ENCODE measurements at regions not wholly inside any gene's neighbourhood (a gene's known extent, or its start where the extent isn't known, plus 50 kb on each side); places are given as distances from the start of the nearest gene placed in this dataset.
"Not testable (repeated sequence)": the region's sequence is repeated elsewhere in the genome, so short reads cannot be mapped to it uniquely, and the experiment has no call there.

DNA sequence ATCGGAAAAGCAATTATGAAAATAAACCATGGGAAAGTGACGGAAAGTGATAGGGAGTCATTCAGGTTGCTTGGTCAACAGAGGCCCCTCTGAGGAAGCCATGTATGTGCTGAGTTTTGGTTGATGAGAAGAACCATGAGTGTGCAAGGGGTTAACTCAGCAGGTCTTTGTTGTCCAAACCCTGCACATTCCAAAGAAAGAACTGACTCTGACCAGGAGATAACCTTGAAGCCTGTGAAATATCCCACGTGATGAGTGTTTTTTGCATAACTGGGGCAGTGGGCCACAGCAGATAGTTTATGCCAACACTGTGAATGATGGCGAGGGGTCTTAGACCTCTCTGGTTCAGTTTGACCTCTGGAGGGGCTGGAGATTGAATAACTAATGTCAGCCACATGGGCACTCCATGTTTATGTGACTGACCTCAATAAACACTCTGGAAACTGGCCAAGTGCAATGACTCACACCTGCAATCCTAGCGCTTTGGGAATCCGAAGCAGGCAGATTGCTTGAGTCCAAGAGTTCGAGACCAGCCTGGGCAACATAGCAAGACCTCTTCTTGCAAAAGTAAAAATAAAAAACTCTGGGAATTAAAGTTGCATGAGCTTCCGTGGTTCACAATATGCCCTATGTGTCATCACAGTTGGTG, 154.0 kb upstream of the FOXK1 start:
- DNase-seq: no peak

DNA sequence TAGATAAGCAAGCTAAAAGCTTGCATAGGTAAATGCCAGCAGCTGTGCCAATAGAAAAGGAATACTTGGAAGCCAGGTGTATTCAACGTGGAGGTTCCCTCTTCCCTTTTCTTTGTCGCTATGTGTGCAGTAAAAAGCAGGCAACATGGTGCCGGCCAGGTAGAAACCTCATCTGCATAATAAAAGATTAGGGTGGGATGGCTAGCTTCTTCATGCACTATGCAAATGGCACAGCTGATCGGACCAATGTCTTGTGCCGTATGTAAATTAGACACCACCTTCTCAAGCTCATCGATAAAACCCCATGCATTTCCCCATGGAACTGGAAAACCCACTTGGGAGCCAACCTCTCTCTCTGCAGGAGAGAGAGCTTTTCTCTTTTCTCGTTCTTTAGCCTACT, 150.9 kb upstream of the FOXK1 start:
- no peak for DNase-seq

DNA sequence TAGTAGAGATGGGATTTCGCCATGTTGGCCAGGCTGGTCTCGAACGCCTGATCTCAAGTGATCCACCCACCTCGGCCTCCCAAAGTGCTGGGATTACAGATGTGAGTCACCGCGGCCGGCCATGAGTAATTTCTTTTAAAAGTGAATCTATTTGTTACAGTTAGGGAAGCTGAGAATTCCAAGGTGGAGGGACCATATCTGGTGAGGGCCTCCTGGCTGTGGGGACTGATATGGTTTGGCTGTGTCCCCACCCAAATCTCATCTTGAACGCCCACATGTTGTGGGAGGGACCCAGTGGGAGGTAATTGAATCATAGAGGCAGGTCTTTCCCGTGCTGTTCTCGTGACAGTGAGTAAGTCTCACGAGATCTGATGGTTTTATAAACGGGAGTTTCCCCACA, 148.8 kb upstream of the FOXK1 start:
- DNase-seq: not testable (repeated sequence)

DNA sequence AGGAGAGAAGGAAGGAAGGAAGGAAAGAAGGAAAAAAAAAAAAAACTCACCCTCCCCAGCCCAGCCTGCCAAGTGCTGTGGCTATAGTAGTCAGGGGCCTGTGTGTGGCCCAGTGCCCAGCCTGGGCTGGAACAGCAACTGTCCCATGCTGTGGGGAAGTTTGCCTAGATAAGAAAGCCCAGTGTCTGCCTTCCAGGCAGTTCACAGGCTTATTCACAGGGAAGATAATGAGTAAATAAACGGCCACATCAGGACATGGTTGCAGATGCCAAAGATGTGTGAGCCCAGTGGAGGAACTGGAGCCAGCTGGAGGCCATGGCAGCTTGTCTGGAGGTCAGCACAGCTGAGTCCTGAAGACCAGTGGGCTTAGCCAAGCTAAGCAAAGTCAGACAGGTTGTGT, 132.4 kb upstream of the FOXK1 start:
- DNase-seq: no peak

GRCh38 chr7:4550117-4550516, 132.0 kb upstream of the FOXK1 start:
- no peak for DNase-seq

GRCh38 chr7:4552985-4553384, 129.1 kb upstream of the FOXK1 start:
- no peak for DNase-seq

DNA sequence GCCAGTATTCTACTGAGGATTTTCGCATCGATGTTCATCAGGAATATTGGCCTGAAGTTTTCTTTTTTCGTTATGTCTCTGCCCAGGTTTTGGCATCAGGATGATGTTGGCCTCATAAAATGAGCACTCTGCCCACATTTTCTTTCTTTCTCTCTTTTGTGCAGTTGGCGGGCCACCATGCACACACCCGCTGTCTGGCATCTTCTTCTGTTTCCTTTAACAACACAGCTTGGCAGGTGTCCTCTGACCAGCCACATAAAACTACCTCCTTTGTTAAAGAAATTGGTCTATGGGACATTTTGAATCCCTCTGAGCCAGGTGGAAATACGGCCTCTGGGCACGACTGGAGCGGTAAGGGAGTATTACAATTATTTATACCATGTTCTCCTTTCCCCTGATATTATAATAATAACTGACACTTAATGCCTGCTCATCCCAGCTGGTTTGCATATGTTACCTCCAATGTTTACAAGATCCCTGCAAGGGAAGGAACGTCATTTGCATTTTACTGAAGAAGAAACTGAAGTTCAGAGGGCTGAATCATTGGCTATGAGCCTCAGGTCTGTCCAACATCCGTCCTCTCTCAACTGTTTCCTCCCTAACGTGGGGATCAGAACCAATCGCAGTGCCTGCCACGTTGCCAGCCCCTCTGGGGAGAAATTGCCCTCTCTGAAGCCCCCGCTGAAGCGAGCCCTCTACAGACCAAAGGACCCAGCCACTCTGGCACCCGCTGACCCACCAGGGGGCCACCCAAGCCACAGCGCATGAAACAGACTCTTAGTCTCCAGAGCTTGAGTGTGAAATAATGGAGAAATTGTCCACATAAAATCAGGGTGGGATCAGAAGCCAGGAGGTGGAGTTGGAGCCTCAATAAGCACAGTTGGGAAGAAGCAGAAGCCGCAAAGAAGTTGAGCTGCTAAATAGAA, 125.0 kb upstream of the FOXK1 start:
- DNase-seq: no peak

GRCh38 chr7:4561795-4562194, 120.3 kb upstream of the FOXK1 start:
- no peak for DNase-seq

GRCh38 chr7:4566714-4567113, 115.4 kb upstream of the FOXK1 start:
- no peak for DNase-seq

GRCh38 chr7:4574851-4575250, 107.2 kb upstream of the FOXK1 start:
- DNase-seq: no peak

DNA sequence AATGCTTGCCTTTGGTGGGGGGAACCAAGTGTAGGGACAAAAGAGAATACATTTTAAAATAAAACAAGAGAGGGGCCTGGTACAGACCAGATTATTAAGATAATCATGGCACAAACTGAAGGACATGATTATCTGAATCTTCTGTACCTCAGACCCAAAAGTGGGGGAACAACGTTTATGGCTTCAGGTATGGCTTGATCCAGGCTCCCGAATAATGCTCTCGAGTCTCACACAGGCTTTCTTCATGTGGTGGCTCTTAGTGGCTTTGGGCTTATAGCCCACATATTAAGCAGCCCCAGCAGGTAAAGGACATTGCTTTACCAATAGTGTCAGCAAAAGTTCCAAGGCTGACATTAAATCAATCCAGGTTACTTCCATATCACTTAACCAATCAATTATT, 106.8 kb upstream of the FOXK1 start:
- peak; percentile 28 for DNase-seq

DNA sequence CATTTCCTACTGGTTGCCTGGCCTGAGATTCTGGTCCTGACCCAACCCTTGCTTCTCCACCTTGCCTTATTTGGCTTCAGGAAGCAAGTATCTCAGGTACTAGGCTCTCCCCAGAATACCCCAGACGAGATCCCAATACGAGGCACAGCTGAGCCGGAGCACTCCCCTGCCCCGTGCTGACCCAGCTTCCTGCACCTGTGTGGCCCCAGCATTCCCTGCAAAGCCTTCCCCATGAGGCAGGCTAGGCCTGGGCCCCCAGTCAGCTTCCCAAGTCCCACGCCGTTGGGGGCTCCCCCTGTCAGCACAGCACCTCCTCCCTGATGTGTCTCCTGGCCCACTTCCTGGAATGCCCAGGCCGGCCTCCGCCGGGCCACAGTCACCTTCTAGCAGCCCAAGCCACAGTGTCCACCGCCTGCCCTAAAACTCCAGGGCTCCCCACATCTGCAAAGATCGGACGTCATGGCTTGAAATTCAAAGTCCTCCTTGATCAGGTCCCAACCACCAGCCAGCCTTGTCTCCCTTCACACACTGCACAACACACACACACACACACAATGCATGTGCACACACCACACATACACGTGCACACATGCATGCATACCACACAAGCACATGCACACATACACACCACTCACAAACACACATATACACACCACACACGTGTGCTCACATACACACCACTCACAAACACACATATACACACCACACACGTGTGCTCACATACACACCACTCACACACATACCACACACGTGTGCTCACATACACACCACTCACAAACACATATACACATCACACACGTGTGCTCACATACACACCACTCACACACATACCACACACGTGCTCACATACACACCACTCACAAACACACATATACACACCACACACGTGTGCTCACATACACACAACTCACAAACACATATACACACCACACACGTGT, 78.9 kb upstream of the FOXK1 start:
- DNase-seq: no peak

GRCh38 chr7:4603843-4604231, 78.3 kb upstream of the FOXK1 start:
- no peak for DNase-seq

DNA sequence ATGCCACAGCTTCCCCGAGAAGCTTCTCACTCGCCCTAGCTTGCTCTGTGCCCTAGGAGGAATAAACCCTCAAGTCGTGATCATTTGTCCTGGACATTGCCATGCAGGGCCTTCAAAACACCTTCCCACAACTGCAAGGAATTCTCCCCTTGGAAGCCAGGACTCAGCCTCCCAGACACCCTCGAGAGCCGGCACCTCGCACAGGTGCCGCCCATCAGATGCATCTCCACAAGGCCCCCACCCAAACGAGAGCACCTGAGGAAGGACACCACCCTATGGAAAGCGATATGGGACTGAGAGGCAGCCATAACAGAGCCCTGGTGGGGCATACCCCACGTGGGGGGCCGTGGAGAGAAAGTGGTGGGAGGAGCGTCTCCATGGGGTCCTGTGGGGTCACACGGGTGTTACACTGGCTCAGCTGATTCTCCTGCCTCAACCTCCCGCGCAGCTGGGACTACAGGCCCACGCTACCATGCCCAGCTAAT, 77.6 kb upstream of the FOXK1 start:
- DNase-seq: no peak

- DNase-seq: no peak
Measured at GRCh38 chr7:4606797-4607196, 75.3 kb upstream of the FOXK1 start.

GRCh38 chr7:4607311-4607729, 74.8 kb upstream of the FOXK1 start:
- DNase-seq: peak; percentile 38

DNA sequence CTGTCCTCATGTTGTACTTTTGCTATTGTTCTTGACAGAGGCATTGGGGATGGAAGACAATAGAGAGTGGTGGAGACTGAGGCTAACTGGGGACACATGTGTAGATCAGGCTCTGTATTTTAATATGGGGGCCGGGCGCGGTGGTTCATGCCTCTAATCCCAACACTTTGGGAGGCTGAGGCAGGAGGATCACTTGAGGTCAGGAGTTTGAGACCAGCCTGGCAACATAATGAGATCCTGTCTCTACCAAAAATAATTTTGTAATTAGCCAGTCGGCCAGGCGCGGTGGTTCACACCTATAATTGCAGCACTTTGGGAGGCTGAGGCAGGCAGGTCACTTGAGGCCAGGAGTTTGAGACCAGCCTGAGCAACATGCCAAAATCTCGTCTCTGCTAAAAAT, 72.5 kb upstream of the FOXK1 start:
- DNase-seq: not testable (repeated sequence)

DNA sequence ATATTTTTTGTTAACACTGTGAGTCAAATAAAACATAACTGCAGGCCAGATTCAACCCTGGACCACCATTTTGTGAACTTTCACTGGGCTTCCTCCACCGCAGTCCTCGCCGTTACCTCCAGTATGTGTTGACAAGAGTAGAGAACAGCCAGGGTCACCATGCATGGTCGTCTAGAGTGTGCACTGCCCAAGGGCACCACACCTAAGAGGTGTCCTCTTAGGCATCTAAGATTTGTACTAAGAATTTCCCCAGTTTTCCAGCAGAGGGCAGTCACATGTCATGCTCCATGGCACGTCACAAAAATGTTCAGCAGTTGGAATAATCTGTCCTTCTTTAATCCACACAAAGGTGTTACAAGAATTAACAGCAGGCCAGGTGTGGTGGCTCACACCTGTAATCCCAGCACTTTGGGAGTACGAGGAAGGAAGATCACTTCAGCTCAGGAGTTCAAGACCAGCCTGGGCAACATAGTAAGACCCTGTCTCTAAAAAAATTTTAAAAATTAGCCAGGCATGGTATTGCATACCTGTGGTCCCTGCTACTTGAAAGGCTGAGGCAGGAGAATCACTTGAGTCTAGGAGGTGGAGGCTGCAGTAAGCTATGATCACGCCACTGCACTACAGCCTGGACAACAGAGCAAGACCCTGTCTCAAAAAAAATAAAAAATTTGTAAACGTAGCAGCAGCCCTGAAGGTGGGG, 71.2 kb upstream of the FOXK1 start:
- peak; percentile 87 for DNase-seq

DNA sequence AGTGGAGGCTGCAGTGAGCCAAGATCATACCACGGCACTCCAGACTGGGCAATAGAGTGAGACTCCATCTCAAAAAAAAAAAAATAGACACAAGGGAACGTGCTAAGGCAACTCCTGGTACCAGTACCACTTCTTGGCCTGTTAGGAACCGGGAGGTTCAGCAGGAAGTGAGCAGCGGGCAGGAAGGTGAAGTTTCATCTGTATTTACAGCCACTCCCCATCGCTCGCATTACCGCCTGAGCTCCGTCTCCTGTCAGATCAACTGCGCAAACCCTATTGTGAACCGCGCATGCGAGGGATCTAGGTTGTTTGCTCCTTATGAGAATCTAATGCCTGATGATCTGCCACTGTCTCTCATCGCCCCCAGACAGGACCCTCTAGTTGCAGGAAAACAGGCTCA, 69.9 kb upstream of the FOXK1 start:
- DNase-seq: no peak

DNA sequence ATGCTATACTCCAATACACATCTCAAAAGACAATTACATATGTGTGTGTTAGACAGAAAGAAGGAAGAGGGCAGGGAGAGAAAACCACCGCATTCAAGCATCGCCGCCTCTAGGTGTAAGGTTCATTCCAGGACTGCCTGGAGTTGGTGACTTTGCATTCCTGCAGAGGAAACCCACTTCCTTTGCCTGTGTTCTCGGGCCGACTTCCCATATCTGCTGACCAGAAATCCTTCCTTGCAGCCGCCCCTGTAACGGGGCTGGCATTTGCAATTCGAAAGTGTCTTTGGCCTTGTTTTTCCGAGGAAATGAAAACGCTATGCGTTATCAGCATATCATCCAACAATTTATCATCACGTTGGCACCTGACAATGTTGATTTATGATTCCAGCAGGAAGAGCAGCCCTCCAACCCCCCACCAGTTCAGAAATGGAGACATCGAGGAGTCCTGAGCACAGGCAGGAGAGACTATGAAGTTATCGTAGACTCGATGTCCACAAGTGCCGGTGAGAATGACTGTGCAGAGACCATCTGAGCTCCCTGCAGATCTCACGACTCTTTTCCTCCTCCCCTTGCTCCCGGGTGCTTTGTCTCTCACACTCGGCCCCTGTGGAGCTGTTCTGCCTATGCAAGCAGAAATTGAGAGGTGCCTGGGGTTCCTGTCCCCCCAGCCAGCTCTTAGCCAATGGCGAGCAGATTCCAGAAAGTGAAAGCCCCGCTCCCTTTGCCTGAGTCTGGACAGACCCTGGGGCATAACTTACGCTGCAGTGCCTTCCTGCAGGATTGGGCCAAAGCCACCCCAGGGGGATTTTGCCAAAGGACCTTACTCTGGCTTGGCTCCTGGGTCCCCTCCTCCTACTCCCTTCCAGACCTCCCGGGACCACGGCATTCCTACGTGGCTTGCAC, 68.9 kb upstream of the FOXK1 start:
- peak; percentile 17 for DNase-seq

GRCh38 chr7:4613846-4614548, 68.1 kb upstream of the FOXK1 start:
- no peak for DNase-seq
